ENCODE measurements at regions not wholly inside any gene's neighbourhood (a gene's known extent, or its start where the extent isn't known, plus 50 kb on each side); places are given as distances from the start of the nearest gene placed in this dataset.

DNA sequence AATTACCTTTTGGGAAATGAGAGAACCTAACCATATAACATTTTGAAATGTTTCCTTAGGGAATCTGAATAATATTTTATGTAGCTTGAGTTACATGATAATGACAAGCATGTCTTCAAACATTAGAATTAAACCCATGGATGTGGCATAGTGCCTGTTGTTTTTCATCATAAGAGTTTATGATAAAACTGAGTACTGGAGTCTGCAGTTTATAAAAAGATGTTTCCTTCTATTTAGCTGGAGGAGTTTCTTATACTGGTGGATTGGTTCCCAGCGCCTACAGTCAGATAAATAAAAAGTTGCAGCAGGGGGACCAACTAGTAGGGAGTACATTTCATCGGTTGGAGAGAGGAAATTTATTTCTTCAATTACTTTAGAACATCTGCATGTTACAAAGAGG, 70.1 kb upstream of the PCDH18 start:
- TF ChIP-seq POLR2A (IDR thresholded peaks at IDR 0.05): no peak
- TF ChIP-seq, protein P1, sequence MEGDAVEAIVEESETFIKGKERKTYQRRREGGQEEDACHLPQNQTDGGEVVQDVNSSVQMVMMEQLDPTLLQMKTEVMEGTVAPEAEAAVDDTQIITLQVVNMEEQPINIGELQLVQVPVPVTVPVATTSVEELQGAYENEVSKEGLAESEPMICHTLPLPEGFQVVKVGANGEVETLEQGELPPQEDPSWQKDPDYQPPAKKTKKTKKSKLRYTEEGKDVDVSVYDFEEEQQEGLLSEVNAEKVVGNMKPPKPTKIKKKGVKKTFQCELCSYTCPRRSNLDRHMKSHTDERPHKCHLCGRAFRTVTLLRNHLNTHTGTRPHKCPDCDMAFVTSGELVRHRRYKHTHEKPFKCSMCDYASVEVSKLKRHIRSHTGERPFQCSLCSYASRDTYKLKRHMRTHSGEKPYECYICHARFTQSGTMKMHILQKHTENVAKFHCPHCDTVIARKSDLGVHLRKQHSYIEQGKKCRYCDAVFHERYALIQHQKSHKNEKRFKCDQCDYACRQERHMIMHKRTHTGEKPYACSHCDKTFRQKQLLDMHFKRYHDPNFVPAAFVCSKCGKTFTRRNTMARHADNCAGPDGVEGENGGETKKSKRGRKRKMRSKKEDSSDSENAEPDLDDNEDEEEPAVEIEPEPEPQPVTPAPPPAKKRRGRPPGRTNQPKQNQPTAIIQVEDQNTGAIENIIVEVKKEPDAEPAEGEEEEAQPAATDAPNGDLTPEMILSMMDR (IDR thresholded peaks at IDR 0.05): no peak
